GM23338 (cell line): ENCODE measurements at regions not wholly inside any gene's neighbourhood (a gene's known extent, or its start where the extent isn't known, plus 50 kb on each side); places are given as distances from the start of the nearest gene placed in this dataset.

ENCODE experiments used
- CREB1 ChIP-seq: fragments of 250-450 bp; sonication (Bioruptor Pico); IDR thresholded peaks from 2 replicates; pipeline ENCODE4 v1.5.0; 2020; ENCODE audit warnings: low read depth, mild to moderate bottlenecking, moderate library complexity
- CTCF ChIP-seq, 2 experiments: fragments of 200-600 bp in 1 of 2; sonication (generic) in 1 of 2; conservative IDR thresholded peaks; 2 replicates each; pipeline versions ENCODE4 v1.5.1 to v1.6.1; 2016 to 2017; ENCODE audit warnings: antibody characterized with exemption in 2 of 2, low read depth in 2 of 2, mild to moderate bottlenecking in 2 of 2, moderate library complexity in 1 of 2
- ETS1 ChIP-seq: IDR thresholded peaks from 2 replicates; pipeline ENCODE4 v1.6.1; 2016; ENCODE audit warnings: antibody characterized with exemption
- EZH2 ChIP-seq: fragments of 200-600 bp; sonication (generic); IDR thresholded peaks from one replicate; pipeline ENCODE4 v1.8.0; 2017; ENCODE audit warnings: antibody characterized with exemption, mild to moderate bottlenecking, low read depth; ENCODE audit not compliant: unreplicated experiment
- EZH2phosphoT487 ChIP-seq: fragments of 200-600 bp; sonication (generic); IDR thresholded peaks from one replicate; pipeline ENCODE4 v1.8.1; 2018; ENCODE audit warnings: antibody characterized with exemption; ENCODE audit not compliant: unreplicated experiment
- JUNB ChIP-seq: IDR thresholded peaks from one replicate; pipeline ENCODE4 v1.6.1; 2016; ENCODE audit warnings: antibody characterized with exemption; ENCODE audit not compliant: unreplicated experiment
- NANOG ChIP-seq: IDR thresholded peaks from 2 replicates; pipeline ENCODE4 v1.6.1; 2016; ENCODE audit warnings: antibody characterized with exemption, borderline replicate concordance
- POLR2AphosphoS5 ChIP-seq: IDR thresholded peaks from 2 replicates; pipeline ENCODE4 v1.6.1; 2016; ENCODE audit warnings: antibody characterized with exemption, low read depth
- REST ChIP-seq: IDR thresholded peaks from one replicate; pipeline ENCODE4 v1.6.1; 2018; ENCODE audit warnings: antibody characterized with exemption; ENCODE audit not compliant: unreplicated experiment
- STAT1 ChIP-seq: IDR thresholded peaks from one replicate; pipeline ENCODE4 v1.6.1; 2016; ENCODE audit warnings: antibody characterized with exemption; ENCODE audit not compliant: unreplicated experiment
- ZNF114 ChIP-seq: fragments of 250-450 bp; sonication (Bioruptor Pico); IDR thresholded peaks from 2 replicates; pipeline ENCODE4 v1.5.0; 2020; ENCODE audit warnings: mild to moderate bottlenecking, moderate library complexity
- ZNF331 ChIP-seq: fragments of 250-450 bp; sonication (Bioruptor Pico); IDR thresholded peaks from 2 replicates; pipeline ENCODE4 v1.5.0; 2020; ENCODE audit warnings: low read depth, mild to moderate bottlenecking, moderate library complexity
- ZNF462 ChIP-seq: fragments of 250-450 bp; sonication (Bioruptor Pico); IDR thresholded peaks from 2 replicates; pipeline ENCODE4 v1.5.0; 2020; ENCODE audit warnings: mild to moderate bottlenecking, moderate library complexity

GRCh38 chr2:21234001-21234400 lies 110.2 kb downstream of the TDRD15 start:
- TF ChIP-seq EZH2 (no peak), POLR2AphosphoS5 (no peak), CTCF (conservative IDR thresholded peaks at IDR 0.05; ENCODE audit: low read depth in 2 of 2) (no peak), REST (no peak), EZH2phosphoT487 (no peak), ZNF114 (CRISPR knock-in tag) (no peak), NANOG (no peak), ZNF462 (no peak), STAT1 (no peak), JUNB (no peak), CREB1 (CRISPR knock-in tag) (no peak), ZNF331 (CRISPR knock-in tag) (no peak), ETS1 (no peak)
